ENCODE measurements at regions not wholly inside any gene's neighbourhood (a gene's known extent, or its start where the extent isn't known, plus 50 kb on each side); places are given as distances from the start of the nearest gene placed in this dataset.
"Not testable (repeated sequence)": the region's sequence is repeated elsewhere in the genome, so short reads cannot be mapped to it uniquely, and the experiment has no call there.

- no peak for DNase-seq (ENCODE audit: low spot score)
- ATAC-seq, result no peak
These were observed 57.6 kb upstream of the BBX start for GRCh38 chr3:107465064-107465631.

GRCh38 chr3:107468782-107469181, 54.0 kb upstream of the BBX start:
- DNase-seq (ENCODE audit: low spot score), result no peak
- no peak for ATAC-seq

- not testable (repeated sequence) for DNase-seq (ENCODE audit: low spot score); ATAC-seq
These were observed 52.3 kb upstream of the BBX start for GRCh38 chr3:107470496-107470895.

Data from left lobe of liver (tissue), 2 donors.